Breast epithelium (tissue), 4 donors: ENCODE measurements at regions not wholly inside any gene's neighbourhood (a gene's known extent, or its start where the extent isn't known, plus 50 kb on each side); places are given as distances from the start of the nearest gene placed in this dataset.

Source experiments
- DNase-seq, 2 donors: peaks; one replicate each; pipeline ENCODE4 v3.0.0-alpha.2; 2019; ENCODE audit warnings: low spot score in 2 of 2
- H3K27ac ChIP-seq, 2 donors: fragments of 200-600 bp; sonication (generic) in 1 of 2; one replicate each; pipeline ENCODE4 v1.5.1; 2016 to 2019; ENCODE audit warnings: mild to moderate bottlenecking in 1 of 2
- H3K27me3 ChIP-seq, 2 donors: fragments of 200-600 bp; sonication (generic) in 1 of 2; one replicate each; pipeline versions ENCODE4 v1.5.1 to v1.6.0; 2017 to 2019; ENCODE audit warnings: control low read depth in 1 of 2, mild to moderate bottlenecking in 1 of 2
- H3K36me3 ChIP-seq: fragments of 200-600 bp; one replicate; pipeline ENCODE4 v1.5.1; 2019
- H3K4me1 ChIP-seq, 2 donors: fragments of 200-600 bp; sonication (generic); one replicate each; pipeline ENCODE4 v1.5.1; 2016 to 2019; ENCODE audit warnings: control low read depth in 1 of 2
- H3K4me3 ChIP-seq, 3 donors: fragments of 200-600 bp; sonication (generic); 1 replicate in 2 of 3; 2 replicates in 1 of 3; pipeline ENCODE4 v1.5.1; 2016 to 2019; ENCODE audit warnings: mild to moderate bottlenecking in 3 of 3, moderate library complexity in 2 of 3
- H3K9me3 ChIP-seq, 2 donors: fragments of 200-600 bp; sonication (generic) in 1 of 2; one replicate each; pipeline ENCODE4 v1.5.1; 2016 to 2019; ENCODE audit warnings: control low read depth in 1 of 2
- POLR2A ChIP-seq: fragments of 450-650 bp; IDR thresholded peaks from one replicate; pipeline ENCODE4 v1.6.1; 2016; ENCODE audit warnings: antibody characterized with exemption, mild to moderate bottlenecking, moderate library complexity
- POLR2AphosphoS5 ChIP-seq, 3 donors: sonication (generic); formaldehyde crosslinking; IDR thresholded peaks; one replicate each; pipeline ENCODE4 v1.6.1; 2017; ENCODE audit warnings: antibody characterized with exemption in 3 of 3
- intact Hi-C: fragments of 100-400 bp; cut with DNase I; formaldehyde crosslinking; loops from one replicate; pipeline ENCODE4 v1.15.1; 2023; ENCODE audit warnings: low total_unique reads
- TF ChIP-seq, protein P1 (sequence below), 3 donors: fragments of 450-650 bp; IDR thresholded peaks; one replicate each; pipeline ENCODE4 v1.5.1; 2016 to 2017; ENCODE audit warnings: antibody characterized with exemption in 3 of 3, mild to moderate bottlenecking in 3 of 3, moderate library complexity in 3 of 3

DNA sequence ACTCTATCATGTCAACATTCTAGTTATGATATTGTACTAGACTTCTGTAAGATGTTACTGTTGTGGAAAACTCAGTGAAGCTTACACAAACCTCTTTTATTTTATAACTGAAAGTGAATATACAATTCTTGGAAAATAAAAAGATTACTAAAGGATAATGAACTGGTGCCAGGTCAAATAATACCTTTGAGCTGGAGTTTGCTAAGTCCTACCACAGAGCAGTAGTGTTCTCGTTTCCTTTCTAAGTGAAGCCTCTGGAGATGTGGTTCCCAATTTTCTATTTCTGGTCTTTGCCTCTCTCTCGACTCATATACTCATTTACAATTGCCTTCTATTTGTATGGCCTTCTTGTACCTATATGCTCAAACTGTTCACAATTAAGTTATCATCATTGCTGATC is 942.9 kb downstream of the SQOR start:
- Histone ChIP-seq H3K4me3 (no peak overlapping the region), H3K4me1 (no peaks in the 10 kb centered on the region), H3K9me3 (no peaks in the 10 kb centered on the region), H3K27me3 (no peaks in the 10 kb centered on the region), H3K27ac (no peak overlapping the region), H3K36me3 (no peaks in the 10 kb centered on the region)
- TF ChIP-seq POLR2AphosphoS5 (IDR thresholded peaks at IDR 0.05) (no peak), POLR2A (no peak)
- TF ChIP-seq, protein P1, sequence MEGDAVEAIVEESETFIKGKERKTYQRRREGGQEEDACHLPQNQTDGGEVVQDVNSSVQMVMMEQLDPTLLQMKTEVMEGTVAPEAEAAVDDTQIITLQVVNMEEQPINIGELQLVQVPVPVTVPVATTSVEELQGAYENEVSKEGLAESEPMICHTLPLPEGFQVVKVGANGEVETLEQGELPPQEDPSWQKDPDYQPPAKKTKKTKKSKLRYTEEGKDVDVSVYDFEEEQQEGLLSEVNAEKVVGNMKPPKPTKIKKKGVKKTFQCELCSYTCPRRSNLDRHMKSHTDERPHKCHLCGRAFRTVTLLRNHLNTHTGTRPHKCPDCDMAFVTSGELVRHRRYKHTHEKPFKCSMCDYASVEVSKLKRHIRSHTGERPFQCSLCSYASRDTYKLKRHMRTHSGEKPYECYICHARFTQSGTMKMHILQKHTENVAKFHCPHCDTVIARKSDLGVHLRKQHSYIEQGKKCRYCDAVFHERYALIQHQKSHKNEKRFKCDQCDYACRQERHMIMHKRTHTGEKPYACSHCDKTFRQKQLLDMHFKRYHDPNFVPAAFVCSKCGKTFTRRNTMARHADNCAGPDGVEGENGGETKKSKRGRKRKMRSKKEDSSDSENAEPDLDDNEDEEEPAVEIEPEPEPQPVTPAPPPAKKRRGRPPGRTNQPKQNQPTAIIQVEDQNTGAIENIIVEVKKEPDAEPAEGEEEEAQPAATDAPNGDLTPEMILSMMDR (IDR thresholded peaks at IDR 0.05) = no peak
- intact Hi-C loops = no loop called here
- no peak for DNase-seq

DNA sequence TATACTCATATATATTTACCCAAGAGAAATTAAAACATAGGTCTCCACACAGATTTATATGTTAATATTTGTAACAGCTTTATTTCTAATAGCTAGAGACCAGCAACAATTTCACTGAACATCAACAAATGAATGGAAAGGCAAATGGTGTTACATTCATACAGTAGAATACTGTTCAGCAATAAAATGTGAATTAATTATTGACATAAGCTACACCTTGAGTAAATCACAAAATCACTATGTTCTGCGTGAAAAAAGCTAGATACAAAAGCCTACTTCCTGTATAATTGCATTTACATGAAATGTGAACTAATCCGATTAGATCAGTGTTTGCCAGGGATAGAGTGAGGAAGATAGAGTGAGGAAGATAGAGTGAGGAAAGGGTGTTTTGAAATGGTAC is 945.7 kb downstream of the SQOR start:
- H3K36me3 ChIP-seq = no peaks in the 10 kb centered on the region
- TF ChIP-seq POLR2AphosphoS5 (IDR thresholded peaks at IDR 0.05) = no peak
- no peak for TF ChIP-seq POLR2A
- TF ChIP-seq, protein P1 (IDR thresholded peaks at IDR 0.05) = no peak
- H3K4me3 ChIP-seq = no peak overlapping the region
- no peaks in the 10 kb centered on the region for H3K9me3 ChIP-seq
- no peaks in the 10 kb centered on the region for H3K27me3 ChIP-seq
- H3K27ac ChIP-seq = no peak overlapping the region
- intact Hi-C loops = no loop called here
- no peaks in the 10 kb centered on the region for H3K4me1 ChIP-seq
- no peak for DNase-seq

DNA sequence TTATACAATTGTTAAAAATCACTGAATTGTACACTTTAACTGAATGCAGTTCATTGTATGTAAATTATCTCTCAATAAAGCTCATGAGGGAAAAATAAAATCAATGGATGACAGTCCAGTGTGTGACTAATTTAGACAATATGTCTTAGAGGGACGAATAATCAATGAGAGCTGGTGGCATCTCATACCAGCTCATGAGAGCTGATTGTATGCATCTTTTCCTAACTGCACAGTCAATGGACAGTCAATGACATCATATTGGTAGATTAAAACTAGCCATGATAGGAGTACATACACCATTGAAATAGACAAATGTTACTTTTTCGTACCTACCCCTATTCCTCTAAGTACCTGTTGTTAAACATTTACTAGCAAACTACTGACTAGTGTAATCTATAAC is 946.1 kb downstream of the SQOR start:
- intact Hi-C loops = no loop called here
- no peaks in the 10 kb centered on the region for H3K36me3 ChIP-seq
- no peak for TF ChIP-seq POLR2AphosphoS5 (IDR thresholded peaks at IDR 0.05)
- TF ChIP-seq, protein P1 (IDR thresholded peaks at IDR 0.05) = no peak
- no peak for TF ChIP-seq POLR2A
- H3K27ac ChIP-seq = no peak overlapping the region
- no peaks in the 10 kb centered on the region for H3K27me3 ChIP-seq
- no peak overlapping the region for H3K4me3 ChIP-seq
- DNase-seq = no peak
- no peaks in the 10 kb centered on the region for H3K4me1 ChIP-seq
- H3K9me3 ChIP-seq = no peaks in the 10 kb centered on the region

DNA sequence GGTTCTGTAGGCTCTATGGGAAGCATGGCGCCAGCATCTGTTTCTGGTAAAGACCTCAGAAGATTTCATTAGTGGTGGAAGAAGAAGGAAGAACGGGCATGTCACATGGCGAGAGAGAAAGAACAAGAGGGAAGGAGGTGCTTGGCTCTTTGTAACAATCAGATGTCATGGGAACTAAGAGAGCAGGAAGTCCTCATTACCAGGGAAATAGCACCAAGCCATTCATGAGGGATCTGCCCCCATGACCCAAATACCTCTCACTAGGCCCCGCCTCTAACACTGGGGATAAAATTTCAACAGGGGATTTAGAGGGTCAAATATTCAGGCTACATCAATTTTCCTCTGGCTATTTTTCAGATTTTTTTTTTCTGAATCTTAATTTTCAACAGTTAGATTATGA is 954.3 kb downstream of the SQOR start:
- DNase-seq = no peak
- H3K27ac ChIP-seq = no peak overlapping the region
- H3K4me1 ChIP-seq = no peaks in the 10 kb centered on the region
- intact Hi-C loops = no loop called here
- TF ChIP-seq POLR2A (no peak), POLR2AphosphoS5 (IDR thresholded peaks at IDR 0.05) (no peak)
- TF ChIP-seq, protein P1 (IDR thresholded peaks at IDR 0.05) = no peak
- H3K9me3 ChIP-seq = no peaks in the 10 kb centered on the region
- no peaks in the 10 kb centered on the region for H3K36me3 ChIP-seq
- no peak overlapping the region for H3K4me3 ChIP-seq
- H3K27me3 ChIP-seq = no peaks in the 10 kb centered on the region

DNA sequence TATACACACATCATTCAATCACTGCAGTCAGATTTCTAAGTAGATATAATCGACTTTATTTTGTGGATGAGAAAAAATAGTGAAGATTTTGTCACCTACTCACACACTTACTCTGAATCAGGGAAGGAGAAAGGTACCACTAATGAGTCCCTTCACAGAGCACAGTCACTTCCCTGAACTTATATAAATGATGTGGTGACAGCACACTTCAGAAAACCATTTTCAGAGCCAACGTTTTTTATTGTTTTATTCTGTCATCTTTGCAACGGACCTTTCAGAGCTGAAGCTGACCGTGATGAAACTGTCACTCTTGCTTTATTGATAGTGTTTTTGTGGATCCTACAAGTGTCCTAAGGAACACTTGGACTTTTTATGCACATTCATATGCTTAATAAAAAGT is 956.6 kb downstream of the SQOR start:
- DNase-seq = no peak
- intact Hi-C loops = no loop called here
- no peaks in the 10 kb centered on the region for H3K36me3 ChIP-seq
- H3K27ac ChIP-seq = no peak overlapping the region
- TF ChIP-seq POLR2AphosphoS5 (IDR thresholded peaks at IDR 0.05) (no peak), POLR2A (no peak)
- TF ChIP-seq, protein P1 (IDR thresholded peaks at IDR 0.05) = no peak
- H3K27me3 ChIP-seq = no peaks in the 10 kb centered on the region
- H3K4me3 ChIP-seq = no peak overlapping the region
- no peaks in the 10 kb centered on the region for H3K4me1 ChIP-seq
- H3K9me3 ChIP-seq = no peaks in the 10 kb centered on the region
